WTC11 (cell line): ENCODE measurements at regions not wholly inside any gene's neighbourhood (a gene's known extent, or its start where the extent isn't known, plus 50 kb on each side); places are given as distances from the start of the nearest gene placed in this dataset.

ENCODE experiments used
- ATAC-seq: fragments of 200-7000 bp; cut with Tn5 transposase; 2 replicates; pipeline ENCODE4 v1.10.0; 2021; ENCODE audit warnings: mild to moderate bottlenecking, moderate library complexity
- CTCF ChIA-PET: fragments of 300-600 bp; sonication (Branson Sonifier 250); formaldehyde crosslinking; loops from one replicate; lab custom pipeline; 2021; ENCODE audit warnings: antibody characterized with exemption; lab: Charles Lee
- POLR2A ChIA-PET: fragments of 350-600 bp; sonication (Branson Sonifier 250); formaldehyde crosslinking; loops from one replicate; lab custom pipeline; 2021; ENCODE audit warnings: antibody characterized with exemption; lab: Charles Lee
- DNase-seq: peaks from one replicate; pipeline ENCODE4 v3.0.0; 2021; ENCODE audit warnings: low spot score
- H3K27ac Mint-ChIP-seq: 2 replicates; pipeline ENCODE4 v1.8.0; 2021; ENCODE audit warnings: mixed read lengths
- H3K27me3 Mint-ChIP-seq: 2 replicates; pipeline ENCODE4 v1.8.0; 2021; ENCODE audit warnings: low read depth, mild to moderate bottlenecking, moderate library complexity, mixed read lengths
- H3K36me3 Mint-ChIP-seq: 2 replicates; pipeline ENCODE4 v1.8.0; 2021; ENCODE audit warnings: mixed read lengths
- H3K4me1 Mint-ChIP-seq: 2 replicates; pipeline ENCODE4 v1.8.0; 2022; ENCODE audit warnings: mixed read lengths
- H3K4me3 Mint-ChIP-seq: 2 replicates; pipeline ENCODE4 v1.8.0; 2021; ENCODE audit warnings: mild to moderate bottlenecking, moderate library complexity, mixed read lengths
- H3K9me3 Mint-ChIP-seq: 2 replicates; pipeline ENCODE4 v1.8.0; 2021; ENCODE audit warnings: mixed read lengths
- CREM ChIP-seq: sonication (generic); formaldehyde crosslinking; IDR thresholded peaks from 2 replicates; pipeline ENCODE4 v1.8.1; 2022; ENCODE audit warnings: mild to moderate bottlenecking, missing genetic modification reagents, moderate library complexity
- E2F4 ChIP-seq: sonication (generic); formaldehyde crosslinking; IDR thresholded peaks from 2 replicates; pipeline ENCODE4 v1.8.1; 2022; ENCODE audit warnings: low read depth, mild to moderate bottlenecking, moderate library complexity, missing genetic modification reagents, borderline replicate concordance
- FOXJ3 ChIP-seq: sonication (generic); formaldehyde crosslinking; IDR thresholded peaks from 2 replicates; pipeline ENCODE4 v1.9.0; 2021; ENCODE audit warnings: missing genetic modification reagents, mild to moderate bottlenecking, borderline replicate concordance
- GTF2I ChIP-seq: fragments of 250-450 bp; sonication (Bioruptor Pico); conservative IDR thresholded peaks from 2 replicates; pipeline ENCODE4 v1.4.0; 2021; ENCODE audit warnings: mild to moderate bottlenecking
- HMGXB4 ChIP-seq: sonication (generic); formaldehyde crosslinking; IDR thresholded peaks from 2 replicates; pipeline ENCODE4 v1.8.1; 2023; ENCODE audit warnings: mild to moderate bottlenecking, moderate library complexity, missing genetic modification reagents
- IRF2 ChIP-seq: sonication (generic); formaldehyde crosslinking; IDR thresholded peaks from 2 replicates; pipeline ENCODE4 v1.8.0; 2022; ENCODE audit warnings: low read depth, missing genetic modification reagents, borderline replicate concordance
- MLX ChIP-seq: sonication (generic); formaldehyde crosslinking; IDR thresholded peaks from 2 replicates; pipeline ENCODE4 v1.8.1; 2023; ENCODE audit warnings: mild to moderate bottlenecking, missing genetic modification reagents, moderate library complexity
- MXD4 ChIP-seq: fragments of 250-450 bp; sonication (Bioruptor Pico); IDR thresholded peaks from 2 replicates; pipeline ENCODE4 v1.8.0; 2021; ENCODE audit warnings: mild to moderate bottlenecking, moderate library complexity, borderline replicate concordance
- NR1H2 ChIP-seq: sonication (generic); formaldehyde crosslinking; IDR thresholded peaks from 2 replicates; pipeline ENCODE4 v1.9.0; 2021; ENCODE audit warnings: mild to moderate bottlenecking, moderate library complexity, missing genetic modification reagents
- OVOL2 ChIP-seq: fragments of 250-450 bp; sonication (Bioruptor Pico); IDR thresholded peaks from 2 replicates; pipeline ENCODE4 v1.9.0; 2021; ENCODE audit warnings: mild to moderate bottlenecking, borderline replicate concordance
- PREB ChIP-seq: sonication (generic); formaldehyde crosslinking; IDR thresholded peaks from 2 replicates; pipeline ENCODE4 v1.8.1; 2022; ENCODE audit warnings: mild to moderate bottlenecking, missing genetic modification reagents, moderate library complexity, borderline replicate concordance
- RELA ChIP-seq: sonication (generic); formaldehyde crosslinking; IDR thresholded peaks from 2 replicates; pipeline ENCODE4 v1.8.1; 2022; ENCODE audit warnings: missing genetic modification reagents, mild to moderate bottlenecking, borderline replicate concordance
- SOX15 ChIP-seq: fragments of 250-450 bp; sonication (Bioruptor Pico); IDR thresholded peaks from 2 replicates; pipeline ENCODE4 v1.9.0; 2021; ENCODE audit warnings: mild to moderate bottlenecking
- SP1 ChIP-seq: sonication (generic); formaldehyde crosslinking; conservative IDR thresholded peaks from 2 replicates; pipeline ENCODE4 v1.8.1; 2022; ENCODE audit warnings: missing genetic modification reagents
- TEAD1 ChIP-seq: sonication (generic); formaldehyde crosslinking; IDR thresholded peaks from 2 replicates; pipeline ENCODE4 v1.8.0; 2022; ENCODE audit warnings: mild to moderate bottlenecking, missing genetic modification reagents
- ZMAT4 ChIP-seq: fragments of 250-450 bp; sonication (Bioruptor Pico); IDR thresholded peaks from 2 replicates; pipeline ENCODE4 v1.9.0; 2021; ENCODE audit warnings: mild to moderate bottlenecking
- ZNF396 ChIP-seq: fragments of 250-450 bp; sonication (Bioruptor Pico); IDR thresholded peaks from 2 replicates; pipeline ENCODE4 v1.8.0; 2021; ENCODE audit warnings: mild to moderate bottlenecking, moderate library complexity, borderline replicate concordance
- ZSCAN18 ChIP-seq: fragments of 250-450 bp; sonication (Bioruptor Pico); IDR thresholded peaks from 2 replicates; pipeline ENCODE4 v2.1.2; 2022; ENCODE audit warnings: mild to moderate bottlenecking, moderate library complexity
- TF ChIP-seq, protein P1 (sequence below): sonication (generic); formaldehyde crosslinking; IDR thresholded peaks from 2 replicates; pipeline ENCODE4 v1.8.1; 2023; ENCODE audit warnings: mild to moderate bottlenecking, missing genetic modification reagents
- TF ChIP-seq, protein P2 (sequence below): fragments of 250-450 bp; sonication (Bioruptor Pico); IDR thresholded peaks from 2 replicates; pipeline ENCODE4 v1.8.0; 2021; ENCODE audit warnings: mild to moderate bottlenecking

DNA sequence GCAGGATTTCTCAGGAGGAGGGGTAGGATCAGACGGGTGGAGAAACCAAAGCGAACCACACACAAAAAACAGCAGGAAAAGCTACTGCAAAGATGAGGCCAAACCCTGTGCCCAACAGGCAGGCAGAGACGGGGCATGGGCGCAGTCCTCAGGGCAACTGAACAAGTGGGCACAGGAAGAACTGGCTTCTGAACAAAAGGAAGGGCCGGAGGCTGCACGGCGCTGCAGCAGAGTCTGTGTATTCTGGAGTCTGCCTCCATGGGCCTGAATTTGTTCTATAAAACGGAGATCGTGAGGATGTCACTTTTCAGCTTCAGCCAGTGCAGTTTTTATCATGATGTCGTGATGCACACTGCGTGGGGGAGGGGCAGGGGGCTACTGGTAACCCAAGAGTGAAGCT lies 1026.0 kb downstream of the TBC1D22A start:
- H3K4me1 Mint-ChIP-seq, result peaks cover 5% of the 10 kb centered on the region; the same call in 1 of the 2 replicates
- no peaks in the 10 kb centered on the region for H3K36me3 Mint-ChIP-seq
- 0 out of 2 replicates have a peak, but pooled peaks cover 10% of the 10 kb centered on the region for H3K9me3 Mint-ChIP-seq
- ATAC-seq (no peak), DNase-seq (no peak)
- no peak overlapping the region for H3K27ac Mint-ChIP-seq
- POLR2A ChIA-PET, result no interaction called here
- H3K4me3 Mint-ChIP-seq, result no peak overlapping the region
- CTCF ChIA-PET, result no interaction called here
- H3K27me3 Mint-ChIP-seq, result no peaks in the 10 kb centered on the region
- TF ChIP-seq ZMAT4 (CRISPR knock-in tag) (no peak), MXD4 (CRISPR knock-in tag) (no peak), RELA (CRISPR knock-in tag) (no peak), CREM (CRISPR knock-in tag) (no peak), E2F4 (no peak), FOXJ3 (CRISPR knock-in tag) (no peak)
- TF ChIP-seq, protein P1, sequence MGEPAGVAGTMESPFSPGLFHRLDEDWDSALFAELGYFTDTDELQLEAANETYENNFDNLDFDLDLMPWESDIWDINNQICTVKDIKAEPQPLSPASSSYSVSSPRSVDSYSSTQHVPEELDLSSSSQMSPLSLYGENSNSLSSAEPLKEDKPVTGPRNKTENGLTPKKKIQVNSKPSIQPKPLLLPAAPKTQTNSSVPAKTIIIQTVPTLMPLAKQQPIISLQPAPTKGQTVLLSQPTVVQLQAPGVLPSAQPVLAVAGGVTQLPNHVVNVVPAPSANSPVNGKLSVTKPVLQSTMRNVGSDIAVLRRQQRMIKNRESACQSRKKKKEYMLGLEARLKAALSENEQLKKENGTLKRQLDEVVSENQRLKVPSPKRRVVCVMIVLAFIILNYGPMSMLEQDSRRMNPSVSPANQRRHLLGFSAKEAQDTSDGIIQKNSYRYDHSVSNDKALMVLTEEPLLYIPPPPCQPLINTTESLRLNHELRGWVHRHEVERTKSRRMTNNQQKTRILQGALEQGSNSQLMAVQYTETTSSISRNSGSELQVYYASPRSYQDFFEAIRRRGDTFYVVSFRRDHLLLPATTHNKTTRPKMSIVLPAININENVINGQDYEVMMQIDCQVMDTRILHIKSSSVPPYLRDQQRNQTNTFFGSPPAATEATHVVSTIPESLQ (CRISPR knock-in tag), result no peak

GRCh38 chr22:47787501-47788227 lies 1025.2 kb downstream of the TBC1D22A start:
- 0 out of 2 replicates have a peak, but pooled peaks cover 10% of the 10 kb centered on the region for H3K9me3 Mint-ChIP-seq
- H3K27ac Mint-ChIP-seq, result no peak overlapping the region
- CTCF ChIA-PET, result interaction anchor here (0.6 kb wide), 1 partner anchor 20 kb away, joined by 3 read pairs; no protein-coding TSS in a partner anchor
- H3K36me3 Mint-ChIP-seq, result no peaks in the 10 kb centered on the region
- ATAC-seq (no peak), DNase-seq (no peak)
- H3K27me3 Mint-ChIP-seq, result no peaks in the 10 kb centered on the region
- POLR2A ChIA-PET, result no interaction called here
- peaks cover 5% of the 10 kb centered on the region; the same call in 1 of the 2 replicates for H3K4me1 Mint-ChIP-seq
- H3K4me3 Mint-ChIP-seq, result no peak overlapping the region
- TF ChIP-seq E2F4, result no peak
- TF ChIP-seq ZSCAN18 (CRISPR knock-in tag), result no peak
- TF ChIP-seq NR1H2 (CRISPR knock-in tag), result no peak
- no peak for TF ChIP-seq TEAD1 (CRISPR knock-in tag)
- TF ChIP-seq HMGXB4 (CRISPR knock-in tag), result no peak
- TF ChIP-seq, protein P2, sequence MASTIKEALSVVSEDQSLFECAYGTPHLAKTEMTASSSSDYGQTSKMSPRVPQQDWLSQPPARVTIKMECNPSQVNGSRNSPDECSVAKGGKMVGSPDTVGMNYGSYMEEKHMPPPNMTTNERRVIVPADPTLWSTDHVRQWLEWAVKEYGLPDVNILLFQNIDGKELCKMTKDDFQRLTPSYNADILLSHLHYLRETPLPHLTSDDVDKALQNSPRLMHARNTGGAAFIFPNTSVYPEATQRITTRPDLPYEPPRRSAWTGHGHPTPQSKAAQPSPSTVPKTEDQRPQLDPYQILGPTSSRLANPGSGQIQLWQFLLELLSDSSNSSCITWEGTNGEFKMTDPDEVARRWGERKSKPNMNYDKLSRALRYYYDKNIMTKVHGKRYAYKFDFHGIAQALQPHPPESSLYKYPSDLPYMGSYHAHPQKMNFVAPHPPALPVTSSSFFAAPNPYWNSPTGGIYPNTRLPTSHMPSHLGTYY (CRISPR knock-in tag), result no peak
- TF ChIP-seq OVOL2 (CRISPR knock-in tag), result no peak
- no peak for TF ChIP-seq IRF2 (CRISPR knock-in tag)
- TF ChIP-seq MLX, result no peak
- no peak for TF ChIP-seq GTF2I (CRISPR knock-in tag)
- no peak for TF ChIP-seq SOX15 (CRISPR knock-in tag)
- TF ChIP-seq PREB (CRISPR knock-in tag), result no peak
- TF ChIP-seq ZNF396 (CRISPR knock-in tag), result no peak
- TF ChIP-seq SP1 (CRISPR knock-in tag), result no peak
- no peak for TF ChIP-seq CREM (CRISPR knock-in tag)
